Lower lobe of right lung (tissue), 2 donors: ENCODE measurements at regions not wholly inside any gene's neighbourhood (a gene's known extent, or its start where the extent isn't known, plus 50 kb on each side); places are given as distances from the start of the nearest gene placed in this dataset.
A peak's percentile ranks its signal among the peaks of the same experiment; 100 is the strongest.
"Not testable (repeated sequence)": the region's sequence is repeated elsewhere in the genome, so short reads cannot be mapped to it uniquely, and the experiment has no call there.

Source experiments
- ATAC-seq, 2 donors: fragments of 200-7000 bp; cut with Tn5 transposase; one replicate each; pipeline ENCODE4 v1.9.1; 2020 to 2022; ENCODE audit warnings: mild to moderate bottlenecking in 2 of 2, moderate library complexity in 2 of 2
- DNase-seq: peaks from one replicate; pipeline ENCODE4 v3.0.0-alpha.2; 2020
- H3K27ac ChIP-seq: fragments of 200-600 bp; one replicate; pipeline ENCODE4 v1.8.0; 2022
- H3K27me3 ChIP-seq: fragments of 200-600 bp; one replicate; pipeline ENCODE4 v1.8.0; 2022; ENCODE audit warnings: low read depth
- H3K36me3 ChIP-seq: fragments of 200-600 bp; one replicate; pipeline ENCODE4 v1.8.0; 2022; ENCODE audit warnings: mild to moderate bottlenecking
- H3K4me1 ChIP-seq: fragments of 200-600 bp; one replicate; pipeline ENCODE4 v1.8.0; 2022
- H3K4me3 ChIP-seq: fragments of 200-600 bp; one replicate; pipeline ENCODE4 v1.8.0; 2022; ENCODE audit warnings: mild to moderate bottlenecking
- H3K9me3 ChIP-seq: fragments of 200-600 bp; one replicate; pipeline ENCODE4 v1.8.0; 2022
- CTCF ChIP-seq: fragments of 200-600 bp; IDR thresholded peaks from one replicate; pipeline ENCODE4 v1.8.0; 2022; ENCODE audit warnings: antibody characterized with exemption, mild to moderate bottlenecking
- intact Hi-C: fragments of 100-400 bp; cut with DNase I; formaldehyde crosslinking; loops from one replicate; pipeline ENCODE4 v1.11.0; 2022
- donor health status: DM: no; HTN: yes; CAD: no; lungs with severe emphysema.

- Histone ChIP-seq H3K4me1 (peaks cover 4% of the 10 kb centered on the region), H3K36me3 (no peaks in the 10 kb centered on the region), H3K4me3 (no peak overlapping the region), H3K9me3 (no peaks in the 10 kb centered on the region), H3K27me3 (no peaks in the 10 kb centered on the region), H3K27ac (no peak overlapping the region)
- intact Hi-C loops: no loop called here
- ATAC-seq: peak in 1 of 2 donors; percentile 23
- no peak for TF ChIP-seq CTCF
- DNase-seq: no peak
Measured at GRCh38 chr5:56757077-56757476, 58.3 kb upstream of the MAP3K1 start.

DNA sequence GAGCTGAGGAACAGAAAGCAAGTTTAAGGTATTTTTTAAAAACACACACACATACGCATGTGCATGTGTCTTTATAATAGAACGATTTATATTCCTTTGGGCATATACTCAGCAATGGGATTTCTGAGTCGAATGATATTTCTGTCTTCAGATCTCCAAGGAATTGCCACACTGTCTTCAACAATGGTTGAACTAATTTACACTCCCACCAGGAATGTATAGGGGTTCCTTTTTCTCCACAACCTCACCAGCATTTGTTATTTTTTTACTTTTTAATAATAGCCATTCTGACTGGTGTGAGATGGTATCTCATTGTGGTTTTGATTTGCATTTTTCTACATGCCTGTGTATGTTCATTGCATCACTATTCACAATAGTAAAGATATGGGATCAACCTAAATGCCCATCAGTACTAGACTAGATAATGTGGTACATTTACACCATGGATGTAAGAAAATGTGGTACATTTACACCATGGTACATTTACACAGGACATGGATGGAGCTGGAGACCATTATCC lies 60.3 kb upstream of the MAP3K1 start:
- Histone ChIP-seq H3K4me1 (peaks cover 4% of the 10 kb centered on the region), H3K27ac (no peak overlapping the region), H3K36me3 (no peaks in the 10 kb centered on the region), H3K27me3 (no peaks in the 10 kb centered on the region), H3K4me3 (no peak overlapping the region), H3K9me3 (no peaks in the 10 kb centered on the region)
- no peak for TF ChIP-seq CTCF
- intact Hi-C loops: no loop called here
- ATAC-seq: no peak
- DNase-seq: no peak

GRCh38 chr5:56753588-56753987 lies 61.8 kb upstream of the MAP3K1 start:
- intact Hi-C loops, H3K9me3 ChIP-seq, H3K36me3 ChIP-seq, H3K27ac ChIP-seq, DNase-seq, H3K4me3 ChIP-seq, H3K27me3 ChIP-seq, ATAC-seq, H3K4me1 ChIP-seq: not testable (repeated sequence)

DNA sequence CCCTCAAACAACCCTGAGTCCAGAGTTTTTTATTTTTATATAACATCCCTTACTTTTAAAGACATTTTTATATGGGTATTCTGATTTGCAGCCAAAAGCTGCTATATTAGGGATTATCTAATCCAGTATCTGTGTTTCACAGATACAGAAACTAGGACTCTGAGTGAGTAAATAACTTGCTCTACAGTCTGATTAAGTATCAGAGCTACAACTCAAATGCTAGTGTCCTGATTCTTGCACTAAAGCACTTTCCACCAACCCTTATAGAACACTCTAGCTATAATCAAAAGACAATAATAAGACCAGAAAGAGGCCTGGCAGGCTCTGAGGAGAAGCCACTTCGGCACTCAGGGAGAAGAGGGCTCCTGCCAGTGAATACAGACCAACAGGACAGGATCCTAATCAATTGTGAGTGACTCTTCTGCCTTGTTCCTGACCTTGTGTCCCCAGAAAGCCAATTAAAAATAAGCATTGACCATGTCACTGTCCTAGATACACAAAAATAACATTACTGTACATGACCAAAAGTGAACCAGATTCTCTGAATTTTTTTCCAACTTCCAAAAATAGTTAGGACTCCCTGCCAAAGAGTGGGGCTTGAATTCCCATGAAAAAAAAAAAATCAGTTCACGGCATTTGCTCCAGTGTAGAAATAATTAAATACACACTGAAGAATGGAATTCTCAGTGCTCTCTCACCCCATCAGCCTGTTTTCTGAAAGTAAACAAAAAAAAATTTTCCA lies 63.6 kb upstream of the MAP3K1 start:
- intact Hi-C loops: no loop called here
- Histone ChIP-seq H3K36me3 (no peaks in the 10 kb centered on the region), H3K4me1 (no peaks in the 10 kb centered on the region), H3K27ac (no peak overlapping the region), H3K4me3 (no peak overlapping the region), H3K27me3 (no peaks in the 10 kb centered on the region), H3K9me3 (no peaks in the 10 kb centered on the region)
- no peak for TF ChIP-seq CTCF
- DNase-seq (no peak), ATAC-seq (no peak)

DNA sequence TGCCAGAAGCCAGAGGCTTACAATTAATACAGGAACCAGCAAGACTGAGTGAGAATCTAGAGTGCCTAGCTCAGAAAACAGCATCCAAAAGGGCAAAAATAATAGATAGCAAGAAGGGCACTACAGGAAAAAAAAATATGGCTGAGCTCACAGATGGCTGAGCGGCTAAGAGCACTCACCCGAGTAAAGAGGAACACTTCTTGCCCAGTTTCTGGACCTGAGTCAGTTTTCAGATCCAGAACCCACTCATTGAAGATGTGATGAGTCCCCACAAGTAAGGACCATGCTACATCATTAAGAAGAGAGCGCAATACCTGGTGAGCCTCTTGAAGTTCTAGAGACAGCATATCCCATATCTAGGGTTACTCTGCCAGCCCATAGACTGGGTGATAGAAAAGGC lies 65.5 kb upstream of the MAP3K1 start:
- ATAC-seq (no peak), DNase-seq (no peak)
- Histone ChIP-seq H3K27ac (no peak overlapping the region), H3K4me3 (no peak overlapping the region), H3K36me3 (no peaks in the 10 kb centered on the region), H3K9me3 (no peaks in the 10 kb centered on the region), H3K4me1 (no peaks in the 10 kb centered on the region), H3K27me3 (no peaks in the 10 kb centered on the region)
- intact Hi-C loops: no loop called here
- TF ChIP-seq CTCF: no peak

DNA sequence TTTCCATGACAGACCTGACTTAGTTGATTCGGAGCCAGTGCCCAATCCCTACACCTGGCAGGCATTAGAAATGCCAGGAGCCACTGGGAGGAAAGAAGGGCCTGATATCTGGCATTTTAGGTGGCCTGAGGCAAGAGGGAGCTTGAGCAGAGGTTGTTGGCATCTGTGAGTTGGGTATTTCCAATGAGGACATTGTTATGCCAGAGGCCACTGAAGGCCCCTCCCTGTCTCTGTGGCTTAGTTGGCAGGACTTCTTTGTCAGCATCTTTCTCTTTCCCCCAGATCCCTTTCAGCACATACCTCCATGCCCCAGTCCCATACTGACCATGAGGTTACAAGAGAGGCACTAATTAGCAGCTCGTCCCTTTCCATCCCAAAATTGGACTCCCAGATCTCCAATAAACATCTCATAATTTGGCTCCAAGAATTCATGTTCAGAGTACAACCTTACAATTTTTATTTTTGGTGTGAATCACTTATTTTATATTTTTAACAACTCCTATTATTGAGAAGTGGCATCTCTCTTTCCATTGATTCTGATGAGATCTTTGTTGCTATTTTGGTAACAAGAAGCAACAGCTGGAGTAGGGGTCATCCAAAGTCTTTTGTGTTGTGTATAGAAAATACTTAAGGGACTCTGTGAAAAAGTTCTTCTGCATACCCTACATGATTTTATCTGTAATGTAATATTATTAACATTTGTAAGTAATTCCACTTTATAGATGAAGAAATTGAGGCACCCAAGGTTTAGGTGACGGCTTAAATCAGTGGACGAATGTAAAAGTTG lies 68.6 kb upstream of the MAP3K1 start:
- no peaks in the 10 kb centered on the region for H3K9me3 ChIP-seq
- H3K27ac ChIP-seq: no peak overlapping the region
- ATAC-seq (no peak), DNase-seq (no peak)
- intact Hi-C loops: no loop called here
- H3K4me3 ChIP-seq: no peak overlapping the region
- no peaks in the 10 kb centered on the region for H3K27me3 ChIP-seq
- H3K4me1 ChIP-seq: no peaks in the 10 kb centered on the region
- TF ChIP-seq CTCF: no peak
- H3K36me3 ChIP-seq: no peaks in the 10 kb centered on the region
